ENCODE measurements at regions not wholly inside any gene's neighbourhood (a gene's known extent, or its start where the extent isn't known, plus 50 kb on each side); places are given as distances from the start of the nearest gene placed in this dataset.

GRCh38 chr11:133597236-133597635, 64.9 kb upstream of the OPCML start (continued):
- TF ChIP-seq HCFC1 (IDR thresholded peaks at IDR 0.05; ENCODE audit: low read depth, low read length): no peak

- intact Hi-C loops (cut with micrococcal nuclease; ENCODE audit: unreplicated experiment): no loop called here
- Histone ChIP-seq H3K9me3 (ENCODE audit: low read length) (no peaks in the 10 kb centered on the region), H2AFZ (ENCODE audit: low read length) (no peak overlapping the region), H3K27ac (ENCODE audit: extremely low read length, insufficient read depth, low read length) (no peak overlapping the region), H3K27me3 (ENCODE audit: control insufficient read depth in 1 of 2, insufficient read depth in 2 of 2, low read length in 2 of 2) (no peaks in the 10 kb centered on the region), H3K79me2 (ENCODE audit: insufficient read depth, low read length) (no peaks in the 10 kb centered on the region), H3K4me1 (ENCODE audit: insufficient read depth, low read length) (no peaks in the 10 kb centered on the region), H3K4me2 (ENCODE audit: low read depth, low read length) (no peak overlapping the region), H3K36me3 (replicated peaks in 1 of 2; ENCODE audit: control insufficient read depth in 1 of 2, insufficient read depth in 2 of 2, low read length in 2 of 2) (no peaks in the 10 kb centered on the region), H3K4me3 (replicated peaks in 1 of 3; ENCODE audit: insufficient read depth in 1 of 3, low read depth in 2 of 3, low read length in 3 of 3) (no peak overlapping the region), H4K20me1 (ENCODE audit: insufficient read depth, low read length) (no peaks in the 10 kb centered on the region), H3K9ac (ENCODE audit: insufficient read depth, low read depth, low read length) (no peak overlapping the region)
- POLR2A ChIA-PET: no interaction called here
- DNase-seq (ENCODE audit: low spot score): no peak
- FAIRE-seq: no peak
- BruUV-seq (replicated peaks): no TSS peak
- 18% methylated on average over 12 of the region's 21 CpGs for WGBS (ENCODE audit: low lambda C conversion rate)
- ATAC-seq: no peak
- TF ChIP-seq BORCS8-MEF2B (CRISPR knock-in tag; IDR thresholded peaks at IDR 0.05): no peak
- no peak for TF ChIP-seq ZNF383 (CRISPR knock-in tag; IDR thresholded peaks at IDR 0.05; ENCODE audit: borderline replicate concordance)
- TF ChIP-seq MIXL1 (CRISPR knock-in tag; IDR thresholded peaks at IDR 0.05): no peak
- no peak for TF ChIP-seq ZNF33A (CRISPR knock-in tag; IDR thresholded peaks at IDR 0.05; ENCODE audit: borderline replicate concordance)
- no peak for TF ChIP-seq SOX5 (CRISPR knock-in tag; IDR thresholded peaks at IDR 0.05; ENCODE audit: borderline replicate concordance)
- TF ChIP-seq HNRNPUL1 (IDR thresholded peaks at IDR 0.05; ENCODE audit: low read depth, low read length): no peak
- TF ChIP-seq ZMYM4 (CRISPR knock-in tag; IDR thresholded peaks at IDR 0.05): no peak
- TF ChIP-seq ZNF879 (CRISPR knock-in tag; IDR thresholded peaks at IDR 0.05): no peak
- no peak for TF ChIP-seq SMARCC2 (IDR thresholded peaks at IDR 0.05)
- no peak for TF ChIP-seq ZNF256 (CRISPR knock-in tag; conservative IDR thresholded peaks at IDR 0.05)
- TF ChIP-seq YEATS2 (CRISPR knock-in tag; IDR thresholded peaks at IDR 0.05; ENCODE audit: borderline replicate concordance): no peak
- in situ Hi-C loops (cut with HindIII; ENCODE audit: extremely low pct_ligation_motif_present, low pct_unique_long_range_greater_than_20kb): no loop called here
- CTCF ChIA-PET (ENCODE audit: low intra/inter-chr PET ratio, low total read pairs): no interaction called here
Measured at GRCh38 chr11:133595998-133596590, 63.8 kb upstream of the OPCML start.
